GM06990 (cell line): ENCODE measurements at regions not wholly inside any gene's neighbourhood (a gene's known extent, or its start where the extent isn't known, plus 50 kb on each side); places are given as distances from the start of the nearest gene placed in this dataset.

Source experiments
- DNase-seq: peaks from one replicate; pipeline ENCODE4 v3.0.0-alpha.2; 2011; ENCODE audit not compliant: insufficient read length; ENCODE audit errors: extremely low read depth
- H3K27me3 ChIP-seq: replicated peaks from 2 replicates; pipeline ENCODE4 v1.6.0; 2011; ENCODE audit warnings: low read length; ENCODE audit not compliant: control insufficient read depth, insufficient read depth
- H3K36me3 ChIP-seq: 2 replicates; pipeline ENCODE4 v1.5.1; 2011; ENCODE audit warnings: low read length; ENCODE audit not compliant: control insufficient read depth, insufficient read depth
- H3K4me3 ChIP-seq: replicated peaks from 2 replicates; pipeline ENCODE4 v1.5.1; 2011; ENCODE audit warnings: low read depth, mild to moderate bottlenecking, control low read depth, low read length
- TF ChIP-seq, protein P1 (sequence below): IDR thresholded peaks from 2 replicates; pipeline ENCODE4 v1.5.1; 2011; ENCODE audit warnings: low read length, control low read depth, mild to moderate bottlenecking, inconsistent platforms; ENCODE audit not compliant: insufficient read depth, poor library complexity, severe bottlenecking

DNA sequence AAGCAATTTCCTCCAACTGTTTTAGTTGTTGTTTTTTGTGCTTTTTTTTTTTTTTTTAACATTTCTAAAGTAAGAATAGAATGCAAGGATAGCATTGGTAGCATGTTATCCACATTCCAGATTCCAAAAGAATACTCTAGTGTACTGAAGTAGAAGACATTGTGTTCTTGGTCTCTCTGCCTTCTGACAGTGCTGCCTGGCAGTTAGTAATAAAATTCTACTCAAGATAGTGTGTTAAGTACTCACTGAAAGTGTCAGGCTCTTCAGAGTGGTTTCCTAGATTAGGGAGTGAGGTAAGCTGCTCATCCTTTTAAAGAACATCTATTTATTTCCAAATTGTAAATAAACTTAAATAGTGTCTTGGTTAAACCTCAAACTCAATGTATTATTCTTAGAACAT lies 253.7 kb downstream of the HNMT start:
- Histone ChIP-seq H3K4me3 (no peak overlapping the region), H3K36me3 (no peaks in the 10 kb centered on the region), H3K27me3 (no peaks in the 10 kb centered on the region)
- TF ChIP-seq, protein P1, sequence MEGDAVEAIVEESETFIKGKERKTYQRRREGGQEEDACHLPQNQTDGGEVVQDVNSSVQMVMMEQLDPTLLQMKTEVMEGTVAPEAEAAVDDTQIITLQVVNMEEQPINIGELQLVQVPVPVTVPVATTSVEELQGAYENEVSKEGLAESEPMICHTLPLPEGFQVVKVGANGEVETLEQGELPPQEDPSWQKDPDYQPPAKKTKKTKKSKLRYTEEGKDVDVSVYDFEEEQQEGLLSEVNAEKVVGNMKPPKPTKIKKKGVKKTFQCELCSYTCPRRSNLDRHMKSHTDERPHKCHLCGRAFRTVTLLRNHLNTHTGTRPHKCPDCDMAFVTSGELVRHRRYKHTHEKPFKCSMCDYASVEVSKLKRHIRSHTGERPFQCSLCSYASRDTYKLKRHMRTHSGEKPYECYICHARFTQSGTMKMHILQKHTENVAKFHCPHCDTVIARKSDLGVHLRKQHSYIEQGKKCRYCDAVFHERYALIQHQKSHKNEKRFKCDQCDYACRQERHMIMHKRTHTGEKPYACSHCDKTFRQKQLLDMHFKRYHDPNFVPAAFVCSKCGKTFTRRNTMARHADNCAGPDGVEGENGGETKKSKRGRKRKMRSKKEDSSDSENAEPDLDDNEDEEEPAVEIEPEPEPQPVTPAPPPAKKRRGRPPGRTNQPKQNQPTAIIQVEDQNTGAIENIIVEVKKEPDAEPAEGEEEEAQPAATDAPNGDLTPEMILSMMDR, result no peak
- no peak for DNase-seq

DNA sequence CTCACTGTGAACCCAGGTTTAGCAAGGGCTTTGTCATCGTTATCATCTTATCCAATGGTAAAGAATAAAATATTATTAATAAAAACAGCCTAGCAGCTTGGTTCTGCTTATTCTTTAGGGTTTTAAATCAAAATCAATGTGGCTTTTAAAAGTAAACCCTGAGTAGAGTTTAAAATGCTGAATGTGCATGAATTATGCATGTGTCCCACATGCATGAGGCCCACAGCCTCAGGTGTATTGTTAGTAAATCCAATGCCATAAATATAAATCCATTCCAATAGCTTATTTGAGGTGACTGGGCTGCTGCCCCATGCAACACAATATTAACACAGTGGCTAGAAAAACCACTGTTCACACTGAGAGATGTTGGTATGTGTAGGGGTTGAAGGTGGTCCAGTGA lies 254.1 kb downstream of the HNMT start:
- H3K36me3 ChIP-seq, result no peaks in the 10 kb centered on the region
- no peak overlapping the region for H3K4me3 ChIP-seq
- DNase-seq, result no peak
- H3K27me3 ChIP-seq, result no peaks in the 10 kb centered on the region
- TF ChIP-seq, protein P1, result no peak

DNA sequence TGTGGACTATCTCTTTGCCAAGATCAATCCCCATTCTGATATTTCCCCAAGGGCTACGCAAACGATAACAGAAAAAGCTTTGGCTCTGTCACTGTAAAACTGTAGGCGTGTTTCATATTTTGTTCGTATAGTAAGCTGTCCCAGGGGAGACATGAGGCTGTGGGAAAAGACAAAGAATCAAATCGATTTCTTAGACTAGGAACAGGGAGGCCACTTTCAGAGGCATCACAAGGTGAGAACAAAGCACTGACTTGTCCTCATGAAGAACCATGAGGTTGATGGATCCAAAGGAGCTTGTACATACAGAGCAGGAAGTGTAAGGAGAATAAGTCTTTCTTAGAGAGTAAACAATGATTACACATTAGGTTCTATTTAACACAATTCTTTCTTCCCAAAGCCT lies 255.7 kb downstream of the HNMT start:
- H3K27me3 ChIP-seq, result no peaks in the 10 kb centered on the region
- no peak for DNase-seq
- H3K4me3 ChIP-seq, result no peak overlapping the region
- H3K36me3 ChIP-seq, result no peaks in the 10 kb centered on the region
- TF ChIP-seq, protein P1, result no peak

DNA sequence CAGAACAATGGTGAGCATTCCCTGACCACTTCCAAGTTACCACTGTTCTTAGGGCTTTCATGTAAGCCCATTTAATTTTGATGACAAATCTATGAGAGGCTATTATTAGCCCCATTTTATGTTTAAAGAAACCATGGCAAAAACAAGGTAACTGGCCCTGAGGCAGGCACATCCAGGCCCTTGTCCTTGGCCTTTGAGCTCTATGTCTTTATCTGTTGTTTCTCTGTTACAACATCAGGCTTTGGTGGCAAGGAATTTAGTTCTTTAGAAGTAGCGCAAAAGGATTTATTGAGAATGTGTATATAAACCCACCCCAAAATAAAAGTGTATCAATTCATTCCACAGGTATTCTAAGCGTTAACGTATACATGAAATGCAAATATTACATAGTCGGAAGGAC lies 257.1 kb downstream of the HNMT start:
- TF ChIP-seq, protein P1, result no peak
- H3K4me3 ChIP-seq, result no peak overlapping the region
- no peak for DNase-seq
- H3K27me3 ChIP-seq, result no peaks in the 10 kb centered on the region
- H3K36me3 ChIP-seq, result no peaks in the 10 kb centered on the region

DNA sequence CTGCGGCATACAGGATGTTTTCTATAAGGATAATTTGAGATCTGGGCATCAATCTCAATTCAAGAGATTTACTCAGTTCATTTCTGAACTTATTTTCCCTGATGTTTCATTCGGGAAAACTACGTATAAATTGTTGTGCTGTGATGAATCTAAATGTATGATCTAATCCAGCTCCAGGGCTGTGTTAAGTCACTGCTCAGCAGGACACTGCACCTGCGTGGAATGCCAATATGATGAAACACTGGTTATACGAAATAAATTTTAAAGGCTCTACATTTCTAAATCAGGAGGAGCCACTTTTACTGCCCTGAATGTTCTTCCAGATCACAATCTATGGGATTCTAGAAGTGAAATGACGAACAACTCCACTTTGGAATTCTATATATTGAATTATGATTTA lies 259.0 kb downstream of the HNMT start:
- no peak for DNase-seq
- Histone ChIP-seq H3K4me3 (no peak overlapping the region), H3K36me3 (no peaks in the 10 kb centered on the region), H3K27me3 (no peaks in the 10 kb centered on the region)
- TF ChIP-seq, protein P1, result no peak

DNA sequence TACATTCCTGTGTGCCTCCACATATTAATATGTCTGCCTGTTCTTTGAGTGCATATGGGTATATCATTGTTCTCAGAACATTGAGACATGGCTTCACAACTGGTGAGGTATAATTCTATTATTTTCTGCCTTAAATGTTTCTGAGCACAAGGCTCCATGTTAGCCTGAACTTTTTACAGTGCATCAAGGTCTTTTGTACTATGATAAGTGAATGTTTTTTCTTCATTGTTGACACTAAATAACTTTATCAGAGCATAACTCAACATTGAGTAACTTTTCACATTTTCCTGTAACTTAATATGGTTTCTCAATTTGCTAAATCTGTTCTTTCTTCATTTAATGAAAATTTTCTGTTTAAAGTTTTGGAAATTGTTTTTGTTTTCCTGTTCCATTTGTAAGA lies 262.9 kb downstream of the HNMT start:
- DNase-seq, result no peak
- Histone ChIP-seq H3K36me3 (no peaks in the 10 kb centered on the region), H3K4me3 (no peak overlapping the region), H3K27me3 (no peaks in the 10 kb centered on the region)
- TF ChIP-seq, protein P1, result no peak
